SK-N-SH (cell line): ENCODE measurements at regions not wholly inside any gene's neighbourhood (a gene's known extent, or its start where the extent isn't known, plus 50 kb on each side); places are given as distances from the start of the nearest gene placed in this dataset.

ENCODE experiments used
- CTCF ChIA-PET: fragments of 300-600, 350-600 bp; formaldehyde crosslinking; extraction: SDS; loops from one replicate; lab custom pipeline; 2021; lab: Yijun Ruan, JAX
- POLR2A ChIA-PET: fragments of 350-600 bp; sonication (Branson Sonifier 250); formaldehyde crosslinking; extraction: SDS; loops from one replicate; lab custom pipeline; 2020; ENCODE audit warnings: antibody characterized with exemption, inconsistent platforms; lab: Yijun Ruan, JAX
- DNase-seq: peaks from one replicate; pipeline ENCODE4 v3.0.0; 2012
- H2AFZ ChIP-seq: fragments of 200-600 bp; sonication (generic); 2 replicates; pipeline ENCODE4 v1.8.1; 2016; ENCODE audit warnings: antibody characterized with exemption, mild to moderate bottlenecking, low read depth
- H3F3A ChIP-seq: fragments of 200-600 bp; sonication (generic); replicated peaks from 2 replicates; pipeline ENCODE3; 2016; ENCODE audit warnings: antibody characterized with exemption, mild to moderate bottlenecking; ENCODE audit not compliant: insufficient read depth
- H3K27ac ChIP-seq, 2 experiments: fragments of 200-500 bp in 1 of 2; fragments of 200-600 bp in 1 of 2; sonication (Bioruptor generic) in 1 of 2; sonication (generic), shearing (Covaris generic) in 1 of 2; 2 replicates each; pipeline versions ENCODE4 v1.5.1 to v1.6.1; 2014 to 2016; ENCODE audit warnings: low read depth in 2 of 2, inconsistent platforms in 1 of 2, low read length in 1 of 2, mild to moderate bottlenecking in 1 of 2, mixed read lengths in 1 of 2
- H3K27me3 ChIP-seq: fragments of 200-600 bp; sonication (generic), shearing (Covaris generic); 2 replicates; pipeline ENCODE4 v1.6.1; 2016; ENCODE audit warnings: mixed run types; ENCODE audit not compliant: insufficient read depth
- H3K36me3 ChIP-seq, 2 experiments: fragments of 200-500 bp in 1 of 2; fragments of 200-600 bp in 1 of 2; sonication (Bioruptor generic) in 1 of 2; sonication (generic) in 1 of 2; replicated peaks in 1 of 2; 2 replicates each; pipeline versions ENCODE3 to v1.5.1; 2014 to 2016; ENCODE audit warnings: low read length in 1 of 2, mild to moderate bottlenecking in 1 of 2; ENCODE audit not compliant: insufficient read depth in 2 of 2, control insufficient read depth in 1 of 2
- H3K4me1 ChIP-seq, 2 experiments: fragments of 200-500 bp in 1 of 2; fragments of 200-600 bp in 1 of 2; sonication (Bioruptor generic) in 1 of 2; sonication (generic), shearing (Covaris generic) in 1 of 2; 2 replicates each; pipeline versions ENCODE4 v1.5.1 to v1.6.1; 2014 to 2016; ENCODE audit warnings: low read depth in 1 of 2, low read length in 1 of 2, mixed run types in 1 of 2; ENCODE audit not compliant: insufficient read depth in 2 of 2, control insufficient read depth in 1 of 2
- H3K4me2 ChIP-seq: fragments of 200-600 bp; sonication (generic), shearing (Covaris generic); 2 replicates; pipeline ENCODE4 v1.6.1; 2017; ENCODE audit warnings: mixed run types
- H3K4me3 ChIP-seq, 2 experiments: fragments of 200-500 bp in 1 of 2; fragments of 200-600 bp in 1 of 2; sonication (Bioruptor generic) in 1 of 2; sonication (generic), shearing (Covaris generic) in 1 of 2; 2 replicates each; pipeline versions ENCODE4 v1.5.1 to v1.8.1; 2014 to 2016; ENCODE audit warnings: low read depth in 2 of 2, inconsistent platforms in 1 of 2, low read length in 1 of 2, mild to moderate bottlenecking in 1 of 2, mixed read lengths in 1 of 2, moderate library complexity in 1 of 2
- H3K79me2 ChIP-seq: fragments of 200-600 bp; sonication (generic); 2 replicates; pipeline ENCODE4 v1.8.1; 2017; ENCODE audit warnings: mild to moderate bottlenecking; ENCODE audit not compliant: insufficient read depth
- H3K9ac ChIP-seq: fragments of 200-600 bp; sonication (generic); 2 replicates; pipeline ENCODE4 v1.6.1; 2017; ENCODE audit warnings: mixed run types
- H3K9me2 ChIP-seq: fragments of 200-600 bp; sonication (generic); 2 replicates; pipeline ENCODE4 v1.6.1; 2017; ENCODE audit warnings: mixed run types
- H3K9me3 ChIP-seq: fragments of 200-600 bp; sonication (generic); 2 replicates; pipeline ENCODE4 v1.6.1; 2017; ENCODE audit warnings: mixed run types, mild to moderate bottlenecking, moderate library complexity
- H4K20me1 ChIP-seq: fragments of 200-600 bp; sonication (generic); 2 replicates; pipeline ENCODE4 v1.6.1; 2017; ENCODE audit warnings: mild to moderate bottlenecking, mixed run types; ENCODE audit not compliant: insufficient read depth
- CHD2 ChIP-seq: fragments of 150-350 bp; IDR thresholded peaks from 2 replicates; pipeline ENCODE4 v1.6.1; 2018; ENCODE audit warnings: low read length; ENCODE audit not compliant: partially characterized antibody
- EZH2phosphoT487 ChIP-seq: fragments of 200-600 bp; sonication (generic); IDR thresholded peaks from 2 replicates; pipeline ENCODE4 v1.6.1; 2017; ENCODE audit warnings: low read depth, mixed run types, mild to moderate bottlenecking, antibody characterized with exemption, moderate library complexity, borderline replicate concordance
- FOSL2 ChIP-seq: IDR thresholded peaks from 2 replicates; pipeline ENCODE4 v1.4.0; 2012; ENCODE audit warnings: low read depth, mild to moderate bottlenecking, moderate library complexity, borderline replicate concordance
- JUND ChIP-seq: IDR thresholded peaks from 2 replicates; pipeline ENCODE4 v1.4.0; 2012
- RAD21 ChIP-seq: IDR thresholded peaks from 2 replicates; pipeline ENCODE4 v1.6.1; 2012; ENCODE audit warnings: mild to moderate bottlenecking, low read length
- RXRA ChIP-seq: IDR thresholded peaks from 2 replicates; pipeline ENCODE4 v1.4.0; 2012; ENCODE audit warnings: low read depth, mild to moderate bottlenecking, borderline replicate concordance
- TAF1 ChIP-seq: IDR thresholded peaks from 2 replicates; pipeline ENCODE4 v1.6.1; 2012; ENCODE audit warnings: low read depth, mild to moderate bottlenecking, low read length, moderate library complexity, borderline replicate concordance
- TCF12 ChIP-seq: IDR thresholded peaks from 2 replicates; pipeline ENCODE4 v1.4.0; 2012
- YY1 ChIP-seq: IDR thresholded peaks from 2 replicates; pipeline ENCODE4 v1.4.0; 2012; ENCODE audit warnings: low read depth, mild to moderate bottlenecking
- WGBS: methylation state at CpG from one replicate; pipeline ENCODE4 v1.1.6; 2017; ENCODE audit warnings: low lambda C conversion rate; 5-methylcytosine and 5-hydroxymethylcytosine counted together
- TF ChIP-seq, protein P1 (sequence below): IDR thresholded peaks from 2 replicates; pipeline ENCODE4 v1.4.0; 2012; ENCODE audit warnings: low read depth, borderline replicate concordance
- TF ChIP-seq, protein P2 (sequence below): fragments of 150-350 bp; IDR thresholded peaks from 2 replicates; pipeline ENCODE4 v1.6.1; 2016; ENCODE audit warnings: mild to moderate bottlenecking, low read depth, low read length
- TF ChIP-seq, protein P3 (sequence below): fragments of 150-350 bp; IDR thresholded peaks from 2 replicates; pipeline ENCODE4 v1.6.1; 2017; ENCODE audit warnings: antibody characterized with exemption, low read length, low read depth, borderline replicate concordance
- TF ChIP-seq, protein P4 (sequence below): IDR thresholded peaks from 2 replicates; pipeline ENCODE4 v1.4.0; 2012; ENCODE audit warnings: low read depth

DNA sequence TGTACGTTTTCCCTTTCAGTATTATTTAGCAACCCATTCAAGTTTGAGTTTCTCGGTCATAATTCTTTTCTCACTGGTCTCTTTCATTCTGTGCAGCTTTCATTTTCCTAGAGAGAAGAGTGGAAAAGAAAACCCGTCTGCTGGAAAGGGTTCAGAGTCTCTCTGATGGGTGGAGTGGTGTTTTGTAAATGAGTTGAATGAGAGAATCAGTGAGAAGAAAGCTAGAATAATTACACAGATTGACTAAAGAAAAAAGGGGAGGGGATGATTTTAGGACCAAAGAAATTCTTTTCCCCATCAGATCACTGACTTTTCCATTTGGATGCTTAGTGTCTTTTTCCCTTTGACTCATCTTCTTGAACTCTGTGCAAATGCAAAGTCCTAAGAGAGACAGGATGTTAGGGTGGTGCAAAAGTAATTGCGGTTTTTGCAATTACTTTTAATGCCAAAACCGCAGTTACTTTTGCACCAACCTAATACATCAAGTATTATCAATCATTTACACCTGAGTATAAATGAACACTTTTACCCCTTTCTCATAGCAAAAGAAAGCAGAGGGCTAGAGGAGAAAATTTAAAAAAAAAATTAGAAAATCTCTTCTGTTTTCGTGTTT is 242.1 kb upstream of the SP4 start:
- Histone ChIP-seq H3K27ac (no peak overlapping the region), H3K9ac (no peak overlapping the region), H3F3A (no peaks in the 10 kb centered on the region), H2AFZ (no peak overlapping the region), H3K9me3 (no peaks in the 10 kb centered on the region), H3K36me3 (no peaks in the 10 kb centered on the region), H3K79me2 (no peaks in the 10 kb centered on the region), H3K4me3 (no peak overlapping the region), H3K9me2 (no peaks in the 10 kb centered on the region), H3K27me3 (peaks cover 8% of the 10 kb centered on the region; the same call in 1 of the 2 replicates), H4K20me1 (no peaks in the 10 kb centered on the region), H3K4me1 (no peaks in the 10 kb centered on the region), H3K4me2 (no peak overlapping the region)
- CTCF ChIA-PET, result interaction anchor here (0.9 kb wide), 1 partner anchor 13 kb away, joined by 3 read pairs; no protein-coding TSS in a partner anchor
- DNase-seq, result no peak
- 6% methylated on average over 6 of the region's 6 CpGs for WGBS
- POLR2A ChIA-PET, result no interaction called here
- TF ChIP-seq, protein P1, sequence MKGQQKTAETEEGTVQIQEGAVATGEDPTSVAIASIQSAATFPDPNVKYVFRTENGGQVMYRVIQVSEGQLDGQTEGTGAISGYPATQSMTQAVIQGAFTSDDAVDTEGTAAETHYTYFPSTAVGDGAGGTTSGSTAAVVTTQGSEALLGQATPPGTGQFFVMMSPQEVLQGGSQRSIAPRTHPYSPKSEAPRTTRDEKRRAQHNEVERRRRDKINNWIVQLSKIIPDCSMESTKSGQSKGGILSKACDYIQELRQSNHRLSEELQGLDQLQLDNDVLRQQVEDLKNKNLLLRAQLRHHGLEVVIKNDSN, result no peak
- TF ChIP-seq CHD2, result no peak
- TF ChIP-seq YY1, result no peak
- TF ChIP-seq, protein P2, sequence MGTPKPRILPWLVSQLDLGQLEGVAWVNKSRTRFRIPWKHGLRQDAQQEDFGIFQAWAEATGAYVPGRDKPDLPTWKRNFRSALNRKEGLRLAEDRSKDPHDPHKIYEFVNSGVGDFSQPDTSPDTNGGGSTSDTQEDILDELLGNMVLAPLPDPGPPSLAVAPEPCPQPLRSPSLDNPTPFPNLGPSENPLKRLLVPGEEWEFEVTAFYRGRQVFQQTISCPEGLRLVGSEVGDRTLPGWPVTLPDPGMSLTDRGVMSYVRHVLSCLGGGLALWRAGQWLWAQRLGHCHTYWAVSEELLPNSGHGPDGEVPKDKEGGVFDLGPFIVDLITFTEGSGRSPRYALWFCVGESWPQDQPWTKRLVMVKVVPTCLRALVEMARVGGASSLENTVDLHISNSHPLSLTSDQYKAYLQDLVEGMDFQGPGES, result no peak
- TF ChIP-seq, protein P3, sequence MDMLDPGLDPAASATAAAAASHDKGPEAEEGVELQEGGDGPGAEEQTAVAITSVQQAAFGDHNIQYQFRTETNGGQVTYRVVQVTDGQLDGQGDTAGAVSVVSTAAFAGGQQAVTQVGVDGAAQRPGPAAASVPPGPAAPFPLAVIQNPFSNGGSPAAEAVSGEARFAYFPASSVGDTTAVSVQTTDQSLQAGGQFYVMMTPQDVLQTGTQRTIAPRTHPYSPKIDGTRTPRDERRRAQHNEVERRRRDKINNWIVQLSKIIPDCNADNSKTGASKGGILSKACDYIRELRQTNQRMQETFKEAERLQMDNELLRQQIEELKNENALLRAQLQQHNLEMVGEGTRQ, result no peak
- TF ChIP-seq RXRA, result no peak
- TF ChIP-seq RAD21, result no peak
- TF ChIP-seq EZH2phosphoT487, result no peak
- TF ChIP-seq, protein P4, sequence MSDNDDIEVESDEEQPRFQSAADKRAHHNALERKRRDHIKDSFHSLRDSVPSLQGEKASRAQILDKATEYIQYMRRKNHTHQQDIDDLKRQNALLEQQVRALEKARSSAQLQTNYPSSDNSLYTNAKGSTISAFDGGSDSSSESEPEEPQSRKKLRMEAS, result no peak
- TF ChIP-seq JUND, result no peak
- TF ChIP-seq FOSL2, result no peak
- TF ChIP-seq TCF12, result no peak
- TF ChIP-seq TAF1, result no peak
